ENCODE measurements at regions not wholly inside any gene's neighbourhood (a gene's known extent, or its start where the extent isn't known, plus 50 kb on each side); places are given as distances from the start of the nearest gene placed in this dataset.

GRCh38 chr17:33968350-33969044 is 286.6 kb upstream of the CCL2 start:
- Mint-ChIP-seq H3K27me3 (peaks cover 15% of the 10 kb centered on the region), H3K36me3 (ENCODE audit: low read depth) (no peaks in the 10 kb centered on the region), H3K4me3 (no peak overlapping the region), H3K9me3 (no peaks in the 10 kb centered on the region), H3K4me1 (peaks cover 33% of the 10 kb centered on the region), H3K27ac (peak overlapping the region; percentile 18)
- DNase-seq (no peak), ATAC-seq (ENCODE audit: low read depth) (peak; percentile 40)
- POLR2A ChIA-PET, result no interaction called here
- TF ChIP-seq CTCF (IDR thresholded peaks at IDR 0.05), result no peak
- CTCF ChIA-PET, result no interaction called here
- intact Hi-C loops (cut with micrococcal nuclease), result no loop called here

- no peak for DNase-seq
- CTCF ChIA-PET, result no interaction called here
- no peaks in the 10 kb centered on the region for H3K9me3 Mint-ChIP-seq
- intact Hi-C loops (cut with micrococcal nuclease), result no loop called here
- peaks cover 18% of the 10 kb centered on the region for H3K4me1 Mint-ChIP-seq
- no peak overlapping the region for H3K27ac Mint-ChIP-seq
- POLR2A ChIA-PET, result no interaction called here
- no peak for ATAC-seq (ENCODE audit: low read depth)
- peaks cover 15% of the 10 kb centered on the region for H3K27me3 Mint-ChIP-seq
- H3K36me3 Mint-ChIP-seq (ENCODE audit: low read depth), result no peaks in the 10 kb centered on the region
- H3K4me3 Mint-ChIP-seq, result no peak overlapping the region
- no peak for TF ChIP-seq CTCF (IDR thresholded peaks at IDR 0.05)
These were observed 284.8 kb upstream of the CCL2 start for GRCh38 chr17:33970279-33970678.

- no peak for ATAC-seq (ENCODE audit: low read depth)
- peaks cover 15% of the 10 kb centered on the region for H3K4me1 Mint-ChIP-seq
- CTCF ChIA-PET, result no interaction called here
- H3K27me3 Mint-ChIP-seq, result peaks cover 15% of the 10 kb centered on the region
- POLR2A ChIA-PET, result no interaction called here
- DNase-seq, result no peak
- H3K9me3 Mint-ChIP-seq, result no peaks in the 10 kb centered on the region
- no peak overlapping the region for H3K4me3 Mint-ChIP-seq
- TF ChIP-seq CTCF (IDR thresholded peaks at IDR 0.05), result no peak
- intact Hi-C loops (cut with micrococcal nuclease), result no loop called here
- no peak overlapping the region for H3K27ac Mint-ChIP-seq
- no peaks in the 10 kb centered on the region for H3K36me3 Mint-ChIP-seq (ENCODE audit: low read depth)
These were observed 282.3 kb upstream of the CCL2 start for GRCh38 chr17:33972763-33973162.

GRCh38 chr17:33973491-33973890 is 281.6 kb upstream of the CCL2 start:
- ATAC-seq (ENCODE audit: low read depth) (no peak), DNase-seq (no peak)
- H3K27ac Mint-ChIP-seq, result no peak overlapping the region
- H3K4me3 Mint-ChIP-seq, result no peak overlapping the region
- H3K9me3 Mint-ChIP-seq, result no peaks in the 10 kb centered on the region
- POLR2A ChIA-PET, result no interaction called here
- H3K4me1 Mint-ChIP-seq, result peaks cover 8% of the 10 kb centered on the region
- H3K36me3 Mint-ChIP-seq (ENCODE audit: low read depth), result no peaks in the 10 kb centered on the region
- intact Hi-C loops (cut with micrococcal nuclease), result no loop called here
- TF ChIP-seq CTCF (IDR thresholded peaks at IDR 0.05), result no peak
- CTCF ChIA-PET, result no interaction called here
- H3K27me3 Mint-ChIP-seq, result peaks cover 11% of the 10 kb centered on the region

GRCh38 chr17:33974276-33974675 is 280.8 kb upstream of the CCL2 start:
- TF ChIP-seq CTCF (IDR thresholded peaks at IDR 0.05), result no peak
- no peak overlapping the region for H3K4me3 Mint-ChIP-seq
- H3K9me3 Mint-ChIP-seq, result no peaks in the 10 kb centered on the region
- CTCF ChIA-PET, result no interaction called here
- H3K36me3 Mint-ChIP-seq (ENCODE audit: low read depth), result no peaks in the 10 kb centered on the region
- peaks cover under 1% of the 10 kb centered on the region for H3K4me1 Mint-ChIP-seq
- DNase-seq (no peak), ATAC-seq (ENCODE audit: low read depth) (no peak)
- intact Hi-C loops (cut with micrococcal nuclease), result no loop called here
- no peak overlapping the region for H3K27ac Mint-ChIP-seq
- H3K27me3 Mint-ChIP-seq, result peaks cover 8% of the 10 kb centered on the region
- POLR2A ChIA-PET, result no interaction called here

All from activated B cell treated with CpG ODN at 0.5 μM for 24 hours (primary cell).